AG04450 (cell line): ENCODE measurements at regions not wholly inside any gene's neighbourhood (a gene's known extent, or its start where the extent isn't known, plus 50 kb on each side); places are given as distances from the start of the nearest gene placed in this dataset.
"Not testable (repeated sequence)": the region's sequence is repeated elsewhere in the genome, so short reads cannot be mapped to it uniquely, and the experiment has no call there.

ENCODE experiments used
- CTCF ChIA-PET: fragments of 300-600, 350-600 bp; formaldehyde crosslinking; extraction: SDS; loops from one replicate; lab custom pipeline; 2022; ENCODE audit warnings: antibody characterized with exemption, inconsistent platforms; lab: Charles Lee
- POLR2A ChIA-PET: fragments of 350-600 bp; formaldehyde crosslinking; extraction: SDS; loops from one replicate; lab custom pipeline; 2021; ENCODE audit warnings: antibody characterized with exemption, inconsistent platforms; lab: Yijun Ruan, JAX
- DNase-seq: peaks from one replicate; pipeline ENCODE4 v3.0.0-alpha.2; 2011; ENCODE audit warnings: low read depth, low spot score
- H3K27ac ChIP-seq: one replicate; pipeline ENCODE4 v1.5.1; 2012; ENCODE audit warnings: low read depth, low read length, control low read depth
- H3K27me3 ChIP-seq: one replicate; pipeline ENCODE4 v1.6.0; 2012; ENCODE audit warnings: low read length; ENCODE audit not compliant: control insufficient read depth, insufficient read depth
- H3K4me3 ChIP-seq: 2 replicates; pipeline ENCODE4 v1.5.1; 2011; ENCODE audit warnings: mild to moderate bottlenecking, low read depth, low read length, control low read depth
- H3K9me3 ChIP-seq: 2 replicates; pipeline ENCODE4 v1.5.1; 2012; ENCODE audit warnings: low read length; ENCODE audit not compliant: control insufficient read depth, insufficient read depth
- CTCF ChIP-seq: IDR thresholded peaks from 2 replicates; pipeline ENCODE4 v1.5.1; 2011; ENCODE audit warnings: low read depth, low read length, control low read depth, inconsistent platforms

DNA sequence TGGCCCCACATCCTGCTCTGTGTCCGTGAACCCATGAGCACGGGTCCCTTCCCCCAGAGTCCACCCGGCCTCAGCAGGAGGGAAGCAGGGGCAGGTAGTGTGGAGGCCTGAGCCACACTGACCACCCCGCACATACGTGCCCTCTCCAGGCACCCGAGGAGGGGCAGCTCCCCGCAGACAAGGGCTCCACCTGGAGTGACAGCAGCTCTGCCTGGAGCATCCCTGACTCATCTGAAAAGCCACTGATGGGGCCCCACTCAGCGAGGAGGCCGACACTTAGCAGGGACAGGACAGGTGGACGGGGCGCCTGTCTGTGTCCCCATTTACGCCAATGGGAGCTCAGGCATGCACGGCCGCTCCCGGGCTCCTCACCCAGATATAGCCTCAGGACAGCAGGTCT is 237.6 kb upstream of the SFSWAP start:
- H3K4me3 ChIP-seq: no peak overlapping the region
- no peak for TF ChIP-seq CTCF
- H3K27ac ChIP-seq: no peak overlapping the region
- POLR2A ChIA-PET: no interaction called here
- CTCF ChIA-PET: no interaction called here
- peaks cover 52% of the 10 kb centered on the region for H3K9me3 ChIP-seq
- no peaks in the 10 kb centered on the region for H3K27me3 ChIP-seq
- no peak for DNase-seq

DNA sequence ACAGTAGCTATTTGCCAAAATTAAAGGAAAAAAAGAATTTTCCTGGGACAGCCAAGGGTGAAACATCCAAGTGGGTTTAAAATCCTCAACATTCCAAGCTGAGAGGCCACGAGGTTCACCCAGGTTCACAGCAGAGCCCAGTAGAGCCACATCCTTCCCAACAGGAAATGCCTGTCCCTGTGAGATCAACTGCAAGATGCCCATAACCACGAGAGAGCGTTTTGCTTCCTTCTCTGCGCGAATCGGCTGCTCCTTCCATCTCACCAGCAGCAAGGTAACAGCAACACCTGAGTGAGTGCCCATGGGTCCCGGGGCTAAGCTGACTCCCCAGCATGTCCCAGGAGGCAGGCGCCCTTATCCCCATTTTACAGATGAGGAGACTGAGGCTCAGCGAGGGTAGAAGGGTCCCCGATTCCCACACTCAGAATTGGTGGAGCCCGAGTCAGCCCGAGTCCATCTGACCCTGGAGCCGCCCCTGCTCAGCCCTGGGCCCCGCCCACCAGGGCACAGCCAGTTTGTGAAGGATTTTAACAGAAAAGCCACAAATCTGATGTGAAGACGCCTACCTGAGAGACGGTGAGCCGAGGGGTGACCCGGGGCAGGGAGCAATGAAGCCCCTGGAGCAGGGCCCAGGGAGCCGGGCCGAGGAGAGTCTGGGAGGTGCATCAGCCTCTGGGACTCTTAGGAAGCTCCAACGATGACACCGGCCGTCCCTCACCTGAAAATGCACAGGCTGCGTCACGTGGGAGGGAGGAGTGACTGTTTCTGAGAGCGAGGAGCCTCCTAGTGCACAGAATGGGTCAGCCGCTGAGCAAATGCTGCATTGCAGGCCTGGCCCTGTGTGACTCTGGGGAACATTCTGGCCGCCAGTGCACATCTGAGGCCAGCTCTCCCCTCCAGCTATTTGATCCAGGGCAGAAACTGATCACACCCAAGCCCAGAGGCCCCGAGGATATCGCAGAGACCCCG is 236.9 kb upstream of the SFSWAP start:
- no peak for TF ChIP-seq CTCF
- DNase-seq: no peak
- ChIA-PET CTCF (no interaction called here), POLR2A (no interaction called here)
- Histone ChIP-seq H3K27me3 (no peaks in the 10 kb centered on the region), H3K9me3 (peaks cover 54% of the 10 kb centered on the region), H3K4me3 (no peak overlapping the region), H3K27ac (no peak overlapping the region)

DNA sequence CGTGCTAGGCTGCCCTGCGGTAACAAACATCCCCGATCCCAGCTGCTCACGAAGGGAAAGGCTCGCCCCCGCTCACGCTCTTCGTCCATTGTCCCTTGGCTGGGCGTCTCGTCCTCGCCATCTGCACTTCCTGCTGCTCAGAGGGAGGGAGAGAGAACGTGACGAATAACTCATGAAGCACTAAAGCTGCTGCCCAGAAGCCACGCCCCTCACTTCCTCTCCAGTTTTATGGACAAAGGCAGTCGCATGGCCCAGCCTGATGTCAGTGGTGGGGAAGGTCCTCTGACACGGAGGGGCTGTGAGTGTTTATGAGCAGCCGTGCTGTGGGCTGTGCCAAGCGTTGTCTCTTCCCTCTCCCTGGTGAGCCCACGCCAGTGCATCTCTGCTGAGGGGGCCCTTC is 235.9 kb upstream of the SFSWAP start:
- H3K27ac ChIP-seq, POLR2A ChIA-PET, H3K4me3 ChIP-seq, DNase-seq, H3K27me3 ChIP-seq, CTCF ChIA-PET: not testable (repeated sequence)
- H3K9me3 ChIP-seq: peaks cover 52% of the 10 kb centered on the region

DNA sequence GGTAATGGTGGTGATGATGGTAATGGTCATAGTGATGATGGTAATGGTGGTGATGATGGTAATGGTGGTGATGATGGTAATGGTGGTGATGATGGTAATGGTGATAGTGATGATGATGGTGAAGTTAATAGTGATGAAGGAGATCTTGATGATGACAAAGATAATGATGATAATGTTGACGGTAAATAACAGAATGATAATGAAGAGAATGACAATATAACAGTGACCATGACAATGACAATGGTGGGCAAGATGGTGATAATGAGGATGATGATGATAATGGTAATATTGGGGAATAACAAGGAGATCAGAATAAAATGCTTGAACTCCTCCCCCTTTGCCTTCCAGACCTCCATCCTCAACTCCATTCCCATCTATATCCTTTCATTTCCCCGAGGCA is 233.3 kb upstream of the SFSWAP start:
- Histone ChIP-seq H3K27ac (no peak overlapping the region), H3K9me3 (peaks cover 52% of the 10 kb centered on the region), H3K4me3 (no peak overlapping the region), H3K27me3 (no peaks in the 10 kb centered on the region)
- POLR2A ChIA-PET: no interaction called here
- no peak for DNase-seq
- CTCF ChIA-PET: no interaction called here
- TF ChIP-seq CTCF: no peak

DNA sequence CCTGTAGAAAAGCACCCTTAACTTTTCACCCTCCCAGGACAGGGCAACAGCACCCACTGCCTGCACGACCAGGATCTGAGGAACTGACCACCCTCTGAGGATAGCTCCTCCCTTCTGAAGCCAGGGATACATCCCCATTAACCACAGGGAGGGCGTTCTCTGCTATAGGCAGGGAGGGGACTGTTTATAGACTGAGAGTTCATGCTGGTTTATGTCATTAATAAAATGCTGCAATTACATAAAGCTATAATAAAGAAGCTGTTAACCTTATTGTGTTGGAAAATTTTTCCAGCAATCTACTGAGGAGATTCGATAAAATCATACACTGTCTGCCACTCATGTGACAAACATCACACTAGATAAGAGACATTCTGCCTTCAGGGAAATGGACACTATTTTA is 232.4 kb upstream of the SFSWAP start:
- peaks cover 52% of the 10 kb centered on the region for H3K9me3 ChIP-seq
- no peak for DNase-seq
- TF ChIP-seq CTCF: no peak

More for the DNA sequence above, 232.4 kb upstream of the SFSWAP start:
- no peak overlapping the region for H3K27ac ChIP-seq
- H3K27me3 ChIP-seq: no peaks in the 10 kb centered on the region
- H3K4me3 ChIP-seq: no peak overlapping the region
- ChIA-PET POLR2A (no interaction called here), CTCF (no interaction called here)
